ENCODE measurements at regions not wholly inside any gene's neighbourhood (a gene's known extent, or its start where the extent isn't known, plus 50 kb on each side); places are given as distances from the start of the nearest gene placed in this dataset.
"Not testable (repeated sequence)": the region's sequence is repeated elsewhere in the genome, so short reads cannot be mapped to it uniquely, and the experiment has no call there.

- no peak for DNase-seq (ENCODE audit: extremely low read depth, low read depth, low spot score)
These were observed 122.9 kb downstream of the METRNL start for GRCh38 chr17:83202002-83203000.

GRCh38 chr17:83203073-83203471 is 123.7 kb downstream of the METRNL start:
- no peak for DNase-seq (ENCODE audit: extremely low read depth, low read depth, low spot score)

GRCh38 chr17:83203472-83204221 is 124.2 kb downstream of the METRNL start:
- no peak for DNase-seq (ENCODE audit: extremely low read depth, low read depth, low spot score)

- no peak for DNase-seq (ENCODE audit: extremely low read depth, low read depth, low spot score)
These were observed 124.9 kb downstream of the METRNL start for GRCh38 chr17:83204230-83204725.

- not testable (repeated sequence) for DNase-seq (ENCODE audit: extremely low read depth, low read depth, low spot score)
These were observed 125.5 kb downstream of the METRNL start for GRCh38 chr17:83204736-83205386.

- DNase-seq (ENCODE audit: extremely low read depth, low read depth, low spot score) = not testable (repeated sequence)
These were observed 126.1 kb downstream of the METRNL start for GRCh38 chr17:83205387-83206035.

- not testable (repeated sequence) for DNase-seq (ENCODE audit: extremely low read depth, low read depth, low spot score)
These were observed 126.6 kb downstream of the METRNL start for GRCh38 chr17:83206036-83206394.

- DNase-seq (ENCODE audit: extremely low read depth, low read depth, low spot score) = not testable (repeated sequence)
These were observed 127.6 kb downstream of the METRNL start for GRCh38 chr17:83206819-83207588.

- not testable (repeated sequence) for DNase-seq (ENCODE audit: extremely low read depth, low read depth, low spot score)
These were observed 167.6 kb downstream of the METRNL start for GRCh38 chr17:83247001-83247400.

All from glomerular endothelial cell (primary cell).